ENCODE measurements at regions not wholly inside any gene's neighbourhood (a gene's known extent, or its start where the extent isn't known, plus 50 kb on each side); places are given as distances from the start of the nearest gene placed in this dataset.

DNA sequence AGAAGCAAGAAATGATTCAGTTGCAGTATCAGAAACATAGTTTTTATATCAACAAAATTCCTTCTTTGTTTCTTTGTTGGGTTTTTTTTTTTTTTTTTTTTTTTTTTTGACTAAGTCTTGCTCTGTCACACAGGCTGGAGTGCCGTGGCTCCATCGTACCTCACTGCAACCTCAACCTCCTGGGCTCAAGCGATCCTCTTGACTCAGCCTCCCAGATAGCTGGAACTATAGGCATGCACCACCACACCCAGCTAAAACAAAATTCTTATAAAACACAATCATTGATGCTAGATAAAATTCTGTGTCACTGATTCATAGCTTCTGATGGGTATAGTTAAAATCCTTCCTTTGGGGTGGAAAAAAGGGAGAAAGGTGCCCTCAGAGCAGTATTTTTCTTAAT is 110.3 kb upstream of the TNFAIP3 start:
- Histone ChIP-seq H3K4me3 (ENCODE audit: insufficient read depth, low read depth, low read length) (no peak overlapping the region), H3K27ac (ENCODE audit: insufficient read depth, low read length) (no peak overlapping the region), H2BK15ac (ENCODE audit: low read depth, low read length) (no peak overlapping the region), H4K20me1 (ENCODE audit: insufficient read depth, low read length) (no peaks in the 10 kb centered on the region), H2BK20ac (ENCODE audit: low read depth, low read length) (no peak overlapping the region), H3K27me3 (ENCODE audit: control insufficient read depth, insufficient read depth, low read length) (no peaks in the 10 kb centered on the region), H3K18ac (ENCODE audit: low read depth, low read length) (no peak overlapping the region), H2AK9ac (replicated peaks; ENCODE audit: low read depth, low read length, poor library complexity) (no peak overlapping the region), H3K79me1 (ENCODE audit: low read depth in 1 of 2, low read length in 2 of 2) (no peaks in the 10 kb centered on the region), H3K4me1 (ENCODE audit: control insufficient read depth, insufficient read depth, low read length) (peaks cover 6% of the 10 kb centered on the region), H3K56ac (ENCODE audit: extremely low read depth, insufficient read depth, low read length) (no peak overlapping the region), H3K9me3 (ENCODE audit: control insufficient read depth, insufficient read depth, low read length) (no peaks in the 10 kb centered on the region), H2AFZ (replicated peaks; ENCODE audit: low read length, poor library complexity) (no peak overlapping the region), H3K23ac (ENCODE audit: low read depth, low read length) (no peak overlapping the region), H4K91ac (ENCODE audit: insufficient read depth, low read depth, low read length) (no peak overlapping the region), H3K36me3 (ENCODE audit: control insufficient read depth, insufficient read depth, low read length) (no peaks in the 10 kb centered on the region), H3K14ac (replicated peaks; ENCODE audit: low read depth, low read length) (no peak overlapping the region), H4K8ac (ENCODE audit: low read depth in 2 of 2, low read length in 2 of 2) (no peak overlapping the region), H3K4me2 (ENCODE audit: low read depth, low read length) (no peak overlapping the region), H3K4ac (ENCODE audit: low read depth, low read length) (no peak overlapping the region), H4K5ac (ENCODE audit: low read depth, low read length) (no peak overlapping the region), H2BK120ac (ENCODE audit: low read depth, low read length) (no peak overlapping the region), H2AK5ac (ENCODE audit: low read depth, low read length) (no peak overlapping the region), H3K9me1 (ENCODE audit: insufficient read depth, low read length) (peaks cover 3% of the 10 kb centered on the region; the same call in 1 of the 2 replicates), H2BK5ac (ENCODE audit: low read depth, low read length, poor library complexity, severe bottlenecking) (no peak overlapping the region), H3K9ac (ENCODE audit: low read depth, low read length) (no peak overlapping the region)
- dilution Hi-C loops (cut with HindIII; ENCODE audit: low sequenced_read_pairs, unreplicated experiment), result no loop called here
- in situ Hi-C loops (cut with MboI; ENCODE audit: low sequenced_read_pairs), result no loop called here
- WGBS, 2 experiments (ENCODE audit: extremely low coverage in 2 of 2, insufficient read length in 1 of 2), result no CpG with 5 or more reads among the region's 3 CpGs
- CTCF ChIA-PET, result interaction anchor here (0.6 to 1.2 kb wide), 2 partner anchors 24 to 34 kb away, joined by 3 to 4 read pairs; no protein-coding TSS in a partner anchor
- intact Hi-C loops (cut with micrococcal nuclease), result no loop called here
- POLR2A ChIA-PET (ENCODE audit: unreplicated experiment), result no interaction called here
- DNase-seq (no peak), ATAC-seq (ENCODE audit: low read depth) (no peak)
- TF ChIP-seq MAFK (IDR thresholded peaks at IDR 0.05; ENCODE audit: low read depth, low read length) (no peak), FOS (IDR thresholded peaks at IDR 0.05; ENCODE audit: low read depth, low read length) (no peak), RAD21 (IDR thresholded peaks at IDR 0.05; ENCODE audit: low read length) (no peak)
- BruUV-seq (replicated peaks), result no TSS peak
